ENCODE measurements at regions not wholly inside any gene's neighbourhood (a gene's known extent, or its start where the extent isn't known, plus 50 kb on each side); places are given as distances from the start of the nearest gene placed in this dataset.

GRCh38 chr14:105876158-105876557, 349.8 kb downstream of the TMEM121 start:
- Histone ChIP-seq H3K36me3 (no peaks in the 10 kb centered on the region), H3K4me1 (ENCODE audit: control insufficient read depth in 1 of 2, low read depth in 2 of 2) (no peaks in the 10 kb centered on the region), H3K9me3 (no peaks in the 10 kb centered on the region), H3K27me3 (replicated peaks; ENCODE audit: insufficient read depth) (no peaks in the 10 kb centered on the region), H3K27ac (no peak overlapping the region), H3K4me3 (no peak overlapping the region)
- DNase-seq (ENCODE audit: low spot score) (no peak), ATAC-seq (ENCODE audit: insufficient number of reproducible peaks, low FRiP score, low read depth) (no peak)
- no peak for TF ChIP-seq CTCF (IDR thresholded peaks at IDR 0.05)

- no peaks in the 10 kb centered on the region for H3K9me3 ChIP-seq
- no peak overlapping the region for H3K27ac ChIP-seq
- no peaks in the 10 kb centered on the region for H3K36me3 ChIP-seq
- no peaks in the 10 kb centered on the region for H3K4me1 ChIP-seq (ENCODE audit: control insufficient read depth in 1 of 2, low read depth in 2 of 2)
- no peak for DNase-seq (ENCODE audit: low spot score)
- TF ChIP-seq CTCF (IDR thresholded peaks at IDR 0.05), result no peak
- no peak for ATAC-seq (ENCODE audit: insufficient number of reproducible peaks, low FRiP score, low read depth)
- H3K27me3 ChIP-seq (replicated peaks; ENCODE audit: insufficient read depth), result no peaks in the 10 kb centered on the region
- no peak overlapping the region for H3K4me3 ChIP-seq
These were observed 350.4 kb downstream of the TMEM121 start for GRCh38 chr14:105876829-105877228.

GRCh38 chr14:105877645-105878044, 351.3 kb downstream of the TMEM121 start:
- ATAC-seq (ENCODE audit: insufficient number of reproducible peaks, low FRiP score, low read depth) (no peak), DNase-seq (ENCODE audit: low spot score) (no peak)
- Histone ChIP-seq H3K4me1 (ENCODE audit: control insufficient read depth in 1 of 2, low read depth in 2 of 2) (no peaks in the 10 kb centered on the region), H3K4me3 (no peak overlapping the region), H3K9me3 (no peaks in the 10 kb centered on the region), H3K27me3 (replicated peaks; ENCODE audit: insufficient read depth) (no peaks in the 10 kb centered on the region), H3K27ac (no peak overlapping the region), H3K36me3 (no peaks in the 10 kb centered on the region)
- no peak for TF ChIP-seq CTCF (IDR thresholded peaks at IDR 0.05)

GRCh38 chr14:105878125-105878524, 351.7 kb downstream of the TMEM121 start:
- no peak overlapping the region for H3K4me3 ChIP-seq
- H3K27ac ChIP-seq, result no peak overlapping the region
- no peaks in the 10 kb centered on the region for H3K9me3 ChIP-seq
- no peaks in the 10 kb centered on the region for H3K27me3 ChIP-seq (replicated peaks; ENCODE audit: insufficient read depth)
- no peaks in the 10 kb centered on the region for H3K36me3 ChIP-seq
- ATAC-seq (ENCODE audit: insufficient number of reproducible peaks, low FRiP score, low read depth) (no peak), DNase-seq (ENCODE audit: low spot score) (no peak)
- TF ChIP-seq CTCF (IDR thresholded peaks at IDR 0.05), result no peak
- no peaks in the 10 kb centered on the region for H3K4me1 ChIP-seq (ENCODE audit: control insufficient read depth in 1 of 2, low read depth in 2 of 2)

GRCh38 chr14:105878554-105878953, 352.2 kb downstream of the TMEM121 start:
- DNase-seq (ENCODE audit: low spot score), result no peak
- no peaks in the 10 kb centered on the region for H3K36me3 ChIP-seq
- ATAC-seq (ENCODE audit: insufficient number of reproducible peaks, low FRiP score, low read depth), result no peak
- no peak overlapping the region for H3K27ac ChIP-seq
- TF ChIP-seq CTCF (IDR thresholded peaks at IDR 0.05), result no peak
- H3K4me3 ChIP-seq, result no peak overlapping the region
- H3K4me1 ChIP-seq (ENCODE audit: control insufficient read depth in 1 of 2, low read depth in 2 of 2), result no peaks in the 10 kb centered on the region
- H3K9me3 ChIP-seq, result no peaks in the 10 kb centered on the region
- H3K27me3 ChIP-seq (replicated peaks; ENCODE audit: insufficient read depth), result no peaks in the 10 kb centered on the region
